Memory B cell (primary cell): ENCODE measurements at regions not wholly inside any gene's neighbourhood (a gene's known extent, or its start where the extent isn't known, plus 50 kb on each side); places are given as distances from the start of the nearest gene placed in this dataset.

Source experiments
- ATAC-seq: fragments of 150-1000 bp; cut with Tn5 transposase; 2 replicates; pipeline ENCODE4 v1.10.0; 2021; ENCODE audit warnings: low read depth, mild to moderate bottlenecking, moderate library complexity
- DNase-seq, 2 donors: peaks; one replicate each; pipeline ENCODE4 v3.0.0; 2022; ENCODE audit warnings: low spot score in 2 of 2
- H3K27ac Mint-ChIP-seq: one replicate; pipeline ENCODE4 v1.8.0; 2022; ENCODE audit warnings: mild to moderate bottlenecking, moderate library complexity, mixed read lengths
- H3K27me3 Mint-ChIP-seq: one replicate; pipeline ENCODE4 v1.8.0; 2022; ENCODE audit warnings: mixed read lengths
- H3K36me3 Mint-ChIP-seq: one replicate; pipeline ENCODE4 v1.8.0; 2022; ENCODE audit warnings: mild to moderate bottlenecking, mixed read lengths
- H3K4me1 Mint-ChIP-seq: one replicate; pipeline ENCODE4 v1.8.0; 2022; ENCODE audit warnings: mixed read lengths
- H3K4me3 Mint-ChIP-seq: one replicate; pipeline ENCODE4 v1.8.0; 2022; ENCODE audit warnings: mild to moderate bottlenecking, moderate library complexity, mixed read lengths
- H3K9me3 Mint-ChIP-seq: one replicate; pipeline ENCODE4 v1.8.0; 2022; ENCODE audit warnings: mixed read lengths

DNA sequence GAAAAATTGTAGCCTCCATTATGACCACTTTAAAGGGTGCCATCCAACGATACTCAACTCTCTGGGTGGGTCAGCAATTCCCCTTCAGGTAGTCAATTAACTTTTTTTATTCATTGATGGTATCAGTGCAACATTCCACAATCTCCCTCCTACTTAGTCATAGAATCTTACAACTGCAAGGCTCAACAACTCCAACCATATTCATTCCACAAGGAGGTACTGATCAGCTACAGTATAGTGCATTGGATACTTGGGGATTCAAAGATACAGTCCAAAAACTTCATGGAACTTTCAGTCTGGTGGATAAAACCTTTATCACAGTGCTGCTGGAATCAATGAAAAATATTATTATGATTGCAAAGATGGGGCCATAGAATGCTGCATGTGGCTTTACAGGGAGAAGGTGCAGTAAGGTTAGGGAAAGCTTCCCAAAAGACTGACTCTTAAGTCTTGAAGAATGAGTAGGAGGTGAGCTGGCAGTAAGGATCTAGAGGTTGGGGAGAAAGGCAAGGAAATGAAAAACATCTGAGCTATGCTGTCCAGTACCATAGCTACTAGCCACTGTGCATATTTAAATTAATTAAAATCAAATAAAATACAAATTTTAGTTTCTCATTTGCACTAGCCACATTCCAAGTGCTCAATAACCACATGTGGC, 314.7 kb upstream of the PRDM1 start:
- no peak for ATAC-seq
- Mint-ChIP-seq H3K36me3 (peaks cover 2% of the 10 kb centered on the region), H3K27me3 (no peaks in the 10 kb centered on the region), H3K4me1 (no peaks in the 10 kb centered on the region), H3K9me3 (peaks cover 3% of the 10 kb centered on the region), H3K4me3 (no peak overlapping the region), H3K27ac (no peak overlapping the region)
- DNase-seq = no peak

DNA sequence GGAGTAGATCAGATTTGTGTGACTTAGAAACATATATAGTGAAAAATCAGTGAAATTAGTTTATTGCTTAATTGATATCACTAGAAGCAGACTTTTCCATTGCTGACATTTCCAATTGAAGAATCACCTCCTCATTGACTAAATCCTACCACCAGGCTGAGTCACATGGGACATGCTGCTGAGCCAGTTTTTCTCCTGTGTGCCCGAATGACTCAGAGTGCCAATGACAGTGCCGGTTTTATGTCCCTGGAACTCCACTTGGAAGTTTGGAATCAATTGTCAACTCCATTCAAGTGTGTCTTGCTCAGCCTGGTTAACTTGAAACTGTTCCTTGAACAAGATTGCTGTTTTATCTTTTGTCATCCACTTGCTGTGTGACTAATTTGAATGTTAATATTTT, 316.1 kb upstream of the PRDM1 start:
- no peak for DNase-seq
- H3K27ac Mint-ChIP-seq = no peak overlapping the region
- no peaks in the 10 kb centered on the region for H3K36me3 Mint-ChIP-seq
- no peak for ATAC-seq
- no peaks in the 10 kb centered on the region for H3K27me3 Mint-ChIP-seq
- H3K9me3 Mint-ChIP-seq = no peaks in the 10 kb centered on the region
- H3K4me3 Mint-ChIP-seq = no peak overlapping the region
- no peaks in the 10 kb centered on the region for H3K4me1 Mint-ChIP-seq

DNA sequence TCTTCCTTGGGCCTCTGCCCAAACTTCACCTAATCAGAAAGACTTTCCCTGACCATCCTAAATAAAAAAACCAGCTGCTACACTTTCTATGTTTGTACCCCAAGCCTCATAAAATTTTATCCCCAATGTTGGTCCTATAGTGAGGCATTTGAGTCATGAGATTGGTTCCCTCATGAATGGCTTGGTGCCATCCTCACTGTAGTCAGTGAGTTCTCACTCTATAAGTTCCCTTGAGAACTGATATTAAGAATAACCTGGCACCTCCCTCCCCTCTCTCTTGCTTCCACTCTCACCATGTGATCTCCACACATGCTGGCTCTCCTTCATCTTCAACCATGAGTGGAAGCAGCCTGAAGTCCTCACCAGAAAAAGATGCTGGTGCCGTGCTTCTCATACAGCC, 316.9 kb upstream of the PRDM1 start:
- ATAC-seq (no peak), DNase-seq (no peak)
- Mint-ChIP-seq H3K27me3 (no peaks in the 10 kb centered on the region), H3K4me3 (no peak overlapping the region), H3K9me3 (no peaks in the 10 kb centered on the region), H3K36me3 (no peaks in the 10 kb centered on the region), H3K27ac (no peak overlapping the region), H3K4me1 (no peaks in the 10 kb centered on the region)

DNA sequence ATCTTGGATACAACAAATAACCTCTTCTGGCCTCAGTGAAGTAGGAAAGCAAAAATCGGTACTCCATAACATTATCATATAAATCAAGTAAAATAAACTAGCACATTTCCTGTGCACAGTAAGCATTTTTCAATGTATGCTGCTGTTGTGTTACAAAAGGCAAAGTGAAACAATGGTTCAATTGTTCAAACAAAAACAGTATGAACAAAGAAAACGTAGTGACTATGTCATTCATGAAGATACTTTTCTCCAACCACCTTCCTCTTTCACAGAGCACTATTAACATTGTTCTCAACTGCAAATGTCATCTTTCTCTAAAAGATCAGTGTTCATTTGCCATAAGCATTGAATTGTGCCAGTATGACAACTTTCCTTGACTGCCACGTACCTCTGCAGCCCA, 318.6 kb upstream of the PRDM1 start:
- Mint-ChIP-seq H3K27ac (no peak overlapping the region), H3K4me1 (no peaks in the 10 kb centered on the region), H3K27me3 (no peaks in the 10 kb centered on the region), H3K4me3 (no peak overlapping the region), H3K9me3 (no peaks in the 10 kb centered on the region), H3K36me3 (no peaks in the 10 kb centered on the region)
- DNase-seq = no peak
- ATAC-seq = no peak

DNA sequence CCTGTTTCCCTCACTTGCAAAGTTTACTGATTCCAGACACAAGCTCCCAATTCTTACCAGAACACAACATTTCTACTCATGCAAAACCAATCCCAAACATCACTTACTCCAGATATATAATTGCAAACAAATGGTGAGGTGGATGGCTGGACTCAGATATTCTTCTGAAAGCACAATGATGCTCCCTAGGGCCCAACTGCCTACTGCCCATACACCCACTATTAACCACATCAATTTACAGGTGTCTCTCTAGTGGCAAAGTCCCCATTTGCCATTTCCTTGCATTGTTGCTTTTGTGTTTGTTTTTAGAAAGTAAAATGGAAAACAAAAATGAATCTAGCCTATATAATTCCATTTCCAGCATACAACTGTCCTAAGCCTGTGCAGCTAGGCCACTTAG, 320.9 kb upstream of the PRDM1 start:
- Mint-ChIP-seq H3K9me3 (no peaks in the 10 kb centered on the region), H3K36me3 (no peaks in the 10 kb centered on the region), H3K27me3 (peaks cover under 1% of the 10 kb centered on the region), H3K4me1 (no peaks in the 10 kb centered on the region), H3K27ac (no peak overlapping the region), H3K4me3 (no peak overlapping the region)
- ATAC-seq (no peak), DNase-seq (no peak)

DNA sequence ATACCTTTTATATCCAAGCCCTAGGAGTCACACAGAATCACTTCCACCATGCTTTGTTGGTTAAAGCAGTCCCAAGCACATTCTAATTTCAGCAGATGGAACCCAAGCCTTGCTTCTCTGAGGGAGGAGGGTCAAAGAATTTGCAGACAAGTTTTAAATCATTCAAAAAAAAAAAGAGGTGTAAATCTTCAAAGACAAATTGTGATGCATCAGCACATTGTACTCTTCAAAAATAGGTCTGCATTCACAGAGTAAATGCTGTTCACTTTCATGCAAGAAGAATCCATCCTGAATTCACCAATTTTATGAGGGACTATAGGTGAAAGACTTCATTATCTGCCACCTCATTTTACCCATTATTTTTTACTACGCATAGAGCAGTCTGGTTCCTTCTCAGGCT, 321.8 kb upstream of the PRDM1 start:
- DNase-seq (no peak), ATAC-seq (no peak)
- H3K4me1 Mint-ChIP-seq = no peaks in the 10 kb centered on the region
- no peak overlapping the region for H3K27ac Mint-ChIP-seq
- H3K27me3 Mint-ChIP-seq = peaks cover 5% of the 10 kb centered on the region
- H3K9me3 Mint-ChIP-seq = no peaks in the 10 kb centered on the region
- no peak overlapping the region for H3K4me3 Mint-ChIP-seq
- H3K36me3 Mint-ChIP-seq = no peaks in the 10 kb centered on the region

DNA sequence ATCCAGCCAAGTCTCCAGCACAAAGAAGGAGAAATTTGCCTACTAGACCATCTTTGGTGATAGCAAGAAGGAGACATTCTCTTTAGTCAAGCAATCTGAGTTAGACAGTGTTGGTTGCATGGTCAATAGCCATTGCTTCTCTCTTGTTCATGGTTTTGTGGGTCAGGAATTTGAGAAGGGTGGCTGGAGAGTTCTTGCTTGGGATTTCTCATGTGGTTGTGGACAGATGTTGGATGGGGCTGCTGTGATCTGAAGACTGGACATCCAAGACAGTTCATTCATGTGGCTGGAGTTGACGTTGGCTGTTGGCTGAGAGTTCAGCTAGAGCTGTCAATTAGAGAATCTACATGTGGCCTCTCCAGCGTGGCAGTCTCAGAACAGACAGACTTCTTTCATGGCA, 322.3 kb upstream of the PRDM1 start:
- no peak for ATAC-seq
- no peak overlapping the region for H3K27ac Mint-ChIP-seq
- H3K27me3 Mint-ChIP-seq = peaks cover 5% of the 10 kb centered on the region
- no peak for DNase-seq
- H3K4me1 Mint-ChIP-seq = no peaks in the 10 kb centered on the region
- no peak overlapping the region for H3K4me3 Mint-ChIP-seq
- no peaks in the 10 kb centered on the region for H3K36me3 Mint-ChIP-seq
- no peaks in the 10 kb centered on the region for H3K9me3 Mint-ChIP-seq

DNA sequence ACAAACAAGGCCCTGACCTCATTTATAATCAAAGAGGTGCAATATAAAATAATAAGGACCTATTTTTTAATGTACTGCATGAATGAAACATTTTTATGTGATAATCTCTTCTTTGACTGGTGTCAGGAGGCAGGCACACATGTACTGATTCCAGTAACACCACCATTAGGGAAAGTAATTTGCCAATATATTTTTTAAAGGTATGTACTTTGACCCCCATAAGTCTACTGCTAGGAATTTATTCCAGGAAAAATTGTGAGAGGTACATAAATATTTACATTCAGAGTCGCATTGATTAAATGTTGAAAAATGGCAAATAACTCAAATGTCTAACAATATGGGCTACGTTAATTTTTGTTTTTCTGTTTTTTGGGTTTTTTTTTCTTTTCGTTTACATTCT, 325.4 kb upstream of the PRDM1 start:
- peaks cover 6% of the 10 kb centered on the region for H3K4me1 Mint-ChIP-seq

DNA sequence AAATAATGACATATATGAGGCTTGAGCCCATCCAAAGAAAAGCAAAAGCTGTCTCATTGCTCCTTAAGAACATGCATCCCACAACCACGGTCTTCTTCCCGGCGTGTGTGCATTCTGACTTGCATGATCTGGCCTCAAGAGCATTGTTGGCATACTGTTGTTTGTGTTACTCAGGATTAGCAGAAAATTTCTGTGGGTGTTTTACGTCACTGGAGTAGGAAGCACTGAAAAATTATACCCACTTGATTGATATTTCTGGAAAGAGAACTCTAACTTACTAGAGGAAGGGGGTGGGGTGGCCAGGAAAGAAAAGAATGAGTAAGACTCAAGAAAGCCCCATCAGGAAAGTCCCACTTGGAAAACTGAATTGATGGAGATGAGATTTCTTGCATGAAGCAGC, 326.2 kb upstream of the PRDM1 start:
- H3K27me3 Mint-ChIP-seq = peaks cover 9% of the 10 kb centered on the region
- H3K27ac Mint-ChIP-seq = no peak overlapping the region
- peaks cover 6% of the 10 kb centered on the region for H3K4me1 Mint-ChIP-seq
- no peaks in the 10 kb centered on the region for H3K9me3 Mint-ChIP-seq
- H3K36me3 Mint-ChIP-seq = no peaks in the 10 kb centered on the region
- ATAC-seq (no peak), DNase-seq (no peak)
- no peak overlapping the region for H3K4me3 Mint-ChIP-seq

More for the DNA sequence above, 325.4 kb upstream of the PRDM1 start:
- ATAC-seq (no peak), DNase-seq (no peak)
- Mint-ChIP-seq H3K9me3 (no peaks in the 10 kb centered on the region), H3K27ac (no peak overlapping the region), H3K4me3 (no peak overlapping the region), H3K36me3 (no peaks in the 10 kb centered on the region), H3K27me3 (peaks cover 9% of the 10 kb centered on the region)

DNA sequence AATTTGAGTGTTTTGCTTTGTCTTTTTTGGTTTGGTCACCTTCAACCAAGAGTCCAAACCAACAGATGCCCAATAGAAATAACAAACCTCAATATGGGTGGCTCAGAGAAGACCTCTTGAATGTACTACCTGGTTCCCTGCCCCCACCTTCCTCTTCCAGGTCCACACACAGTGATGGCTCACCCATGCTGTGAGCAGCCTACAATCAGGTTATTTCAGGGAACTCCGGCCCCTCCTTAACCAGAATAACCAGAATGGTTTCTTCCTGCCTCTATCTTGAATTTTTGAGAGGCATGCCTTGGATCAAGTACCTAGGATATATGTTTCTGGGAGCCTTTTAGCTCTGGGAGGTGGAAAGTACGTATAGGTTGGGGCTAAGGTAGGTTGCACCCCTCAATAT, 327.1 kb upstream of the PRDM1 start:
- no peaks in the 10 kb centered on the region for H3K9me3 Mint-ChIP-seq
- H3K36me3 Mint-ChIP-seq = no peaks in the 10 kb centered on the region
- ATAC-seq (no peak), DNase-seq (no peak)
- no peak overlapping the region for H3K4me3 Mint-ChIP-seq
- no peak overlapping the region for H3K27ac Mint-ChIP-seq
- peaks cover 6% of the 10 kb centered on the region for H3K4me1 Mint-ChIP-seq
- H3K27me3 Mint-ChIP-seq = peaks cover 9% of the 10 kb centered on the region

DNA sequence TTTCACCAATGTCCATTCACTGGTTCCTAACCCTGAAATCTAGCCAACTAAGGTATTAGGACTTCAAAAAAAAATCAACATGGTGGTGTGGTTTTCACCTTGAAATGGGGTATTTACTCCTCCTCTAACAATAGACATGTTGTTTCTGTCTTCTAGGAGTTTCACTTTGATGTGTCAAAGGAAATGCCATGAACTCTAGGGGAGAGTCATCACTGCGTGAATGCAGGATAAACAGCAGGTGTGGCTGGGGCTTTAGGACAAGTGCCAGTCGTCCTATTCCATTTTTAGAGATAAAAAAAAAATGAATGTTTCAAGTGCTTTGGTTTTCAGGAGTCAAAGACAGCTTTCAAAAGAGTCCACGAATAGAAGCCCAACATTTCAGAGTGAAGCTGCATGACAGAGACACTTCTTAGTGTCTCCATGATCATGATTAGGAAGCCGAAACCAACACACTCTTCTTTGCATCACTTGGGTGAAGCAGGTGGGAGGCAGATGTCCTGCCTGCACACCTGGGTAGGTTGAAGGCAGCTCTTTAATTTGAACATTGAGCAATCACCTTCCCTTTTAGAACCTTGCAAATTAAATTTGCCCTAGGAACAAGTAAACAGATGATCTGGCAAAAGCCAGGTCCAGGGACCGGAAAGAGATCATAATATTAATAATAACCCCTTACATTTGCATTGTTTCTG, 328.5 kb upstream of the PRDM1 start:
- Mint-ChIP-seq H3K27me3 (peaks cover 12% of the 10 kb centered on the region), H3K4me1 (peaks cover 6% of the 10 kb centered on the region), H3K36me3 (no peaks in the 10 kb centered on the region), H3K9me3 (no peaks in the 10 kb centered on the region), H3K4me3 (no peak overlapping the region), H3K27ac (no peak overlapping the region)
- DNase-seq (no peak), ATAC-seq (peak; percentile 38)

DNA sequence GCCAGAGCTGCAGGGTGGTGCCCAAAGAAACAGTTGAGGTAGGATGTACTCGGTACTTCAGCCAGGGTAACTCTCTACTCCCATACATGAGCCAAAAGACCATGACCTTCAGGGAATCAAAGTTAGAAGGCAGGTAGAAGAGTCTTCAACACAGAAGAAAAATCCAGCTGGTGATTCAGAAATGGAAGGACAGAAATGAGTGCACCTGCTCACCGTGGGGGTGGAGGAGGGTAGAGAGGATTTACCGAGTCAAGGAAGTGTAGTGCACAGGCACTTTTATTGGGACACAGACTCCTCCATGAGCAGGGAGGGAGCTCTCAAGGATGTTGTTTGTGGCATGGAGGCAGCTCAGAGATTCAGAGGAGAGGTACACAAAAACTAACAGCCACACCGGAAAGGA, 330.3 kb upstream of the PRDM1 start:
- Mint-ChIP-seq H3K4me1 (peaks cover 6% of the 10 kb centered on the region), H3K36me3 (peaks cover 3% of the 10 kb centered on the region), H3K4me3 (no peak overlapping the region), H3K27ac (no peak overlapping the region), H3K27me3 (peaks cover 15% of the 10 kb centered on the region), H3K9me3 (peaks cover 1% of the 10 kb centered on the region)
- ATAC-seq (no peak), DNase-seq (no peak)

DNA sequence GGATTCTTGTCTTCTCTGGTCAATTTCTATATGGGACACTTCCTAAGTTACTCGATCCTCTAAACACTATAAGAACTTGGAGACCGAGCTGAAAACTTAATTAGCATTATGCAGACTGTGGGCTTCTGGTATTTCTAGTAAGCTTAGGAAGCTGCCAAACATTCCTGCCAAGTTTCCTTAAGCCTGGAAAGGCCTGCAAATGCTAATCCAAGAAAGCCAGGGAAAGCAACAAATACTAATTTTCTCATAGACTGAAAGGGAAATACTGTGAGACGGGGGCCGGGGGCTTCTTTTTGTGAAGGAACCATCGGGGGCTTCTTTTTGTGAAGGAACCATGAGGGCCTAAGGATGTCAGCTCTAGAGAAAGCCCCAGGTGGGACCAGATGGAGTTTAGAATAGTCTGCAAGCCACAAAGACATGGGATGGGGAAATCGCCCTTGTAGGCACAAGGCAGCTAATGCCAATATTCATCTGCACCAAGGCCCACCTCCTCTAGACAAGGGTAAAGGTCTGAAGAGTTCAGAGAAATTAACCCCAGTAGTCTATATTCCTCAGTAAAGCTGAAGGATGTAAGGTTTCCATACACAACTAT, 332.4 kb upstream of the PRDM1 start:
- H3K27me3 Mint-ChIP-seq = peaks cover 11% of the 10 kb centered on the region
- DNase-seq (no peak), ATAC-seq (no peak)
- H3K4me1 Mint-ChIP-seq = peaks cover 7% of the 10 kb centered on the region
- no peak overlapping the region for H3K27ac Mint-ChIP-seq
- peaks cover 3% of the 10 kb centered on the region for H3K36me3 Mint-ChIP-seq
- H3K9me3 Mint-ChIP-seq = peaks cover 1% of the 10 kb centered on the region
- no peak overlapping the region for H3K4me3 Mint-ChIP-seq

DNA sequence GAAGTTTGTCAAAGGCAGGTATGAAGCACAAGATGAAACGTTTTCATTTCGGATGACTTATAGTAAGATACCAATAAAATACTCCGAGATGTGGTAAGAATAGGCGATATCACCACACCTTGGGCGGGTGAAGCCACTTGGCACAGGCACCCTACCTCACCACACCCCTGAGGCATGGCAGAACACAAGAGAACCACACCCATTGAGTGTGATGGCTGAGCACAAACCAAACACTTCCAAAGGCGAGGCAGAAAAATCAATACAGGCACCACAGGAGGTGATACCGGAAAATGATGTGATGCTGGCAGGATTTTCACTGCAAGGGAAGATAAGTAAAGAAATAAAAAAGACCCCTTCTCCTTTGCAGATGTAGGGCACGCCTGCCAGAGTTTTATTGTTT, 332.9 kb upstream of the PRDM1 start:
- Mint-ChIP-seq H3K4me1 (peaks cover 12% of the 10 kb centered on the region), H3K9me3 (peaks cover 1% of the 10 kb centered on the region), H3K27ac (no peak overlapping the region), H3K36me3 (peaks cover 3% of the 10 kb centered on the region), H3K4me3 (no peak overlapping the region), H3K27me3 (peaks cover 11% of the 10 kb centered on the region)
- ATAC-seq (no peak), DNase-seq (no peak)

DNA sequence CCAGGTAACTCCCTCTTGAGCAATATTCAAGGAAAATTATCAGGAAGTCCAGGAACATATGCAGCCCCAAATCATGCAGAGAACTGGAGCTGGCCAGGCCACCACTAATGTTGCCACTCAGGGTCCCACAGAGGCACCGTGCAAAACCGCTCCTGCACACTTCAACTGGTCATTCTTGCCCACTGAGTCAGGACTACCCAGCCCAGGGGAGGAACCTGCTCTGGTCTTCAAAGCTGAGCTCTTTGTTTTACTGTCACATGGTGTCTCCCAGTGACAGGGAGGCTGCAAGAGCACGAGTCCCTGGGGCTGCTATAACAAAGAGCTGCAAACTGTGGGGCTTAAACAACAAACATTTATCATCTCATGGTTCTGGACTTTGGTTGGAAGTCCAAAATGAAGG, 336.0 kb upstream of the PRDM1 start:
- no peak for ATAC-seq
- peaks cover 6% of the 10 kb centered on the region for H3K4me1 Mint-ChIP-seq
- peaks cover 1% of the 10 kb centered on the region for H3K9me3 Mint-ChIP-seq
- no peak overlapping the region for H3K4me3 Mint-ChIP-seq
- peaks cover 8% of the 10 kb centered on the region for H3K27me3 Mint-ChIP-seq
- no peak overlapping the region for H3K27ac Mint-ChIP-seq
- H3K36me3 Mint-ChIP-seq = peaks cover 3% of the 10 kb centered on the region
- DNase-seq = no peak
